C4-2B (cell line): ENCODE measurements at regions not wholly inside any gene's neighbourhood (a gene's known extent, or its start where the extent isn't known, plus 50 kb on each side); places are given as distances from the start of the nearest gene placed in this dataset.

Experiments
- H3K27ac ChIP-seq: fragments of 450-650 bp; 2 replicates; pipeline ENCODE4 v1.5.1; 2017
- CTCF ChIP-seq: fragments of 450-650 bp; conservative IDR thresholded peaks from 2 replicates; pipeline ENCODE4 v1.5.1; 2017; ENCODE audit warnings: mild to moderate bottlenecking
- ZFX ChIP-seq: fragments of 450-650 bp; IDR thresholded peaks from 2 replicates; pipeline ENCODE4 v1.6.1; 2017

- H3K27ac ChIP-seq: no peak overlapping the region
- TF ChIP-seq ZFX (no peak), CTCF (no peak)
Measured at GRCh38 chr1:29876441-29876840, 640.1 kb downstream of the PTPRU start.

- no peak for TF ChIP-seq CTCF
- no peak for TF ChIP-seq ZFX
- H3K27ac ChIP-seq: no peak overlapping the region
Measured at GRCh38 chr1:29875557-29876028, 639.3 kb downstream of the PTPRU start.

- TF ChIP-seq ZFX (no peak), CTCF (no peak)
- H3K27ac ChIP-seq: no peak overlapping the region
Measured at GRCh38 chr1:29870621-29871020, 634.3 kb downstream of the PTPRU start.

GRCh38 chr1:29869802-29870201, 633.5 kb downstream of the PTPRU start:
- TF ChIP-seq ZFX (no peak), CTCF (no peak)
- H3K27ac ChIP-seq: no peak overlapping the region

- no peak overlapping the region for H3K27ac ChIP-seq
- TF ChIP-seq ZFX (no peak), CTCF (no peak)
Measured at GRCh38 chr1:29868944-29869343, 632.6 kb downstream of the PTPRU start.

GRCh38 chr1:29868096-29868495, 631.8 kb downstream of the PTPRU start:
- TF ChIP-seq ZFX (no peak), CTCF (no peak)
- no peak overlapping the region for H3K27ac ChIP-seq

- no peak overlapping the region for H3K27ac ChIP-seq
- TF ChIP-seq CTCF (no peak), ZFX (no peak)
Measured at GRCh38 chr1:29865051-29865450, 628.7 kb downstream of the PTPRU start.
